Lung (tissue), 11 donors: ENCODE measurements at regions not wholly inside any gene's neighbourhood (a gene's known extent, or its start where the extent isn't known, plus 50 kb on each side); places are given as distances from the start of the nearest gene placed in this dataset.

Experiments
- ATAC-seq: fragments of 200-7000 bp; cut with Tn5 transposase; one replicate; pipeline ENCODE4 v1.9.1; 2020; ENCODE audit warnings: moderate number of reproducible peaks; ENCODE audit not compliant: insufficient read depth, low FRiP score
- DNase-seq, 3 donors: peaks; one replicate each; pipeline ENCODE4 v3.0.0-alpha.2; 2013 to 2017
- H3K27ac ChIP-seq, 2 donors: one replicate each; pipeline ENCODE4 v1.5.1; 2013; ENCODE audit warnings: mild to moderate bottlenecking in 2 of 2, moderate library complexity in 2 of 2, control low read depth in 1 of 2, inconsistent platforms in 1 of 2, low read depth in 1 of 2, low read length in 1 of 2
- H3K27me3 ChIP-seq, 3 donors: one replicate each; pipeline ENCODE4 v1.5.1; 2013; ENCODE audit warnings: low read length in 2 of 3; ENCODE audit not compliant: control insufficient read depth in 3 of 3, insufficient read depth in 3 of 3
- H3K36me3 ChIP-seq, 4 donors: one replicate each; pipeline ENCODE4 v1.5.1; 2013; ENCODE audit warnings: low read length in 4 of 4, mild to moderate bottlenecking in 1 of 4, moderate library complexity in 1 of 4; ENCODE audit not compliant: control insufficient read depth in 4 of 4, insufficient read depth in 4 of 4
- H3K4me1 ChIP-seq, 5 donors: one replicate each; pipeline ENCODE4 v1.5.1; 2013; ENCODE audit warnings: low read length in 5 of 5, mild to moderate bottlenecking in 2 of 5, moderate library complexity in 1 of 5; ENCODE audit not compliant: control insufficient read depth in 5 of 5, insufficient read depth in 5 of 5
- H3K4me3 ChIP-seq: one replicate; pipeline ENCODE4 v1.5.1; 2013; ENCODE audit warnings: mild to moderate bottlenecking, control low read depth, moderate library complexity
- H3K9ac ChIP-seq, 2 donors: one replicate each; pipeline ENCODE4 v1.5.1; 2013; ENCODE audit warnings: low read length in 2 of 2, control low read depth in 1 of 2; ENCODE audit not compliant: insufficient read depth in 1 of 2
- H3K9me3 ChIP-seq, 4 donors: one replicate each; pipeline ENCODE4 v1.5.1; 2013; ENCODE audit warnings: low read length in 3 of 4, mild to moderate bottlenecking in 1 of 4, moderate library complexity in 1 of 4; ENCODE audit not compliant: control insufficient read depth in 4 of 4, insufficient read depth in 3 of 4
- CTCF ChIP-seq: IDR thresholded peaks from 2 replicates; pipeline ENCODE4 v1.5.1; 2012; ENCODE audit warnings: mild to moderate bottlenecking; ENCODE audit errors: control extremely low read depth, extremely low read depth
- WGBS, 2 donors: extraction: QIAGEN DNeasy Blood & Tissue Kit; methylation state at CpG; one replicate each; pipeline ENCODE4 v1.1.7; 2013; 5-methylcytosine and 5-hydroxymethylcytosine counted together
- donor health status: control.
- donor health status: control.
- donor health status: Bipolar disorder and iron deficiency.
- donor health status: healthy.
- donor health status: DM: yes; HTN: yes; CAD: no.

- TF ChIP-seq CTCF, result no peak
- peak overlapping the region; percentile 5 to 55 for H3K27ac ChIP-seq
- no peaks in the 10 kb centered on the region for H3K9me3 ChIP-seq
- no peak overlapping the region for H3K4me3 ChIP-seq
- peak overlapping the region; percentile 16 for H3K9ac ChIP-seq
- no peaks in the 10 kb centered on the region for H3K36me3 ChIP-seq
- WGBS, 2 donors, result 26 to 40% methylated on average over 35 of the region's 35 CpGs
- ATAC-seq, result peak; percentile 64
- no peaks in the 10 kb centered on the region for H3K27me3 ChIP-seq
- peaks cover 6 to 52% (median 24%) of the 10 kb centered on the region in 5 donors for H3K4me1 ChIP-seq
- peak; percentile 87 to 89 (median 87) for DNase-seq
Observed at GRCh38 chr21:43333298-43334062, 93.5 kb downstream of the SIK1 start.

- DNase-seq (peak in 1 of 3 donors; percentile 81), ATAC-seq (no peak)
- H3K9ac ChIP-seq, result peak overlapping the region; percentile 16 to 77
- H3K36me3 ChIP-seq, result no peaks in the 10 kb centered on the region
- no peaks in the 10 kb centered on the region for H3K27me3 ChIP-seq
- no peak overlapping the region for H3K4me3 ChIP-seq
- peaks cover 6 to 58% (median 25%) of the 10 kb centered on the region in 5 donors for H3K4me1 ChIP-seq
- H3K27ac ChIP-seq, result peak overlapping the region in 1 of 2 donors; percentile 55
- 37 to 41% methylated on average over 14 to 16 of the region's 16 CpGs for WGBS, 2 donors
- TF ChIP-seq CTCF, result no peak
- H3K9me3 ChIP-seq, result no peaks in the 10 kb centered on the region
Observed at GRCh38 chr21:43332861-43333297, 94.1 kb downstream of the SIK1 start.

GRCh38 chr21:43331962-43332828 is 94.7 kb downstream of the SIK1 start:
- H3K36me3 ChIP-seq, result no peaks in the 10 kb centered on the region
- WGBS, 2 donors, result 61 to 63% methylated on average over 22 of the region's 22 CpGs
- no peak overlapping the region for H3K4me3 ChIP-seq
- no peak for ATAC-seq
- peak overlapping the region in 1 of 2 donors; percentile 33 for H3K27ac ChIP-seq
- H3K27me3 ChIP-seq, result no peaks in the 10 kb centered on the region
- H3K4me1 ChIP-seq, result peaks cover 6 to 58% (median 25%) of the 10 kb centered on the region in 5 donors
- peak; percentile 93 to 97 (median 96) for DNase-seq
- H3K9ac ChIP-seq, result peak overlapping the region; percentile 26 to 77
- H3K9me3 ChIP-seq, result no peaks in the 10 kb centered on the region
- no peak for TF ChIP-seq CTCF
